A549 (cell line): ENCODE measurements at regions not wholly inside any gene's neighbourhood (a gene's known extent, or its start where the extent isn't known, plus 50 kb on each side); places are given as distances from the start of the nearest gene placed in this dataset.

Experiments used
- ATAC-seq, 2 experiments: fragments of 200-7000 bp in 1 of 2; fragments of >200 bp in 1 of 2; cut with Nextera tagmentation in 1 of 2; cut with Tn5 transposase in 1 of 2; 3 replicates each; pipeline versions ENCODE4 v1.8.0 to v1.9.1; 2018 to 2020; ENCODE audit warnings: mild to moderate bottlenecking in 1 of 2, moderate library complexity in 1 of 2
- CTCF ChIA-PET: fragments of 300-600 bp; sonication (Branson Sonifier 250); formaldehyde crosslinking; extraction: SDS; loops from one replicate; lab custom pipeline; 2021; ENCODE audit warnings: antibody characterized with exemption, inconsistent platforms; lab: Yijun Ruan, JAX
- POLR2A ChIA-PET: fragments of 350-600 bp; formaldehyde crosslinking; extraction: SDS; loops from one replicate; lab custom pipeline; 2021; ENCODE audit warnings: antibody characterized with exemption, inconsistent platforms; lab: Yijun Ruan, JAX
- DNase-seq, 2 experiments: peaks; one replicate each; pipeline versions ENCODE4 v3.0.0 to v3.0.0-alpha.2; 2011 to 2016; ENCODE audit warnings: low read depth in 1 of 2, low spot score in 1 of 2
- FAIRE-seq: peaks from 2 replicates; lab custom pipeline; 2011; peaks lifted over from hg19 to GRCh38; lab: Jason Lieb, UNC
- H3K27ac ChIP-seq, 2 experiments: fragments of >200 bp; sonication (Bioruptor Twin); formaldehyde crosslinking; 3 replicates each; pipeline ENCODE4 v1.5.1; 2016 to 2017
- H3K4me1 ChIP-seq: fragments of >200 bp; sonication (Bioruptor Twin); formaldehyde crosslinking; 3 replicates; pipeline ENCODE4 v1.6.1; 2016
- H3K4me2 ChIP-seq: fragments of >200 bp; sonication (Bioruptor Twin); formaldehyde crosslinking; 3 replicates; pipeline ENCODE4 v1.6.1; 2016
- H3K4me3 ChIP-seq: fragments of >200 bp; sonication (Bioruptor Twin); formaldehyde crosslinking; 3 replicates; pipeline ENCODE4 v1.5.1; 2016
- H3K9me3 ChIP-seq: fragments of >200 bp; sonication (Bioruptor Twin); formaldehyde crosslinking; 3 replicates; pipeline ENCODE4 v1.6.1; 2016
- CBX2 ChIP-seq: fragments of 200-600 bp; sonication (generic); IDR thresholded peaks from 2 replicates; pipeline ENCODE4 v1.6.1; 2016; ENCODE audit warnings: low read depth, mild to moderate bottlenecking, borderline replicate concordance
- CHD2 ChIP-seq: fragments of 150-350 bp; IDR thresholded peaks from 2 replicates; pipeline ENCODE4 v1.6.1; 2014; ENCODE audit warnings: low read length; ENCODE audit not compliant: partially characterized antibody
- EHF ChIP-seq: fragments of 250-450 bp; sonication (Bioruptor Pico); IDR thresholded peaks from 2 replicates; pipeline ENCODE4 v1.5.0; 2020; ENCODE audit warnings: mild to moderate bottlenecking
- ESRRA ChIP-seq: fragments of 150-350 bp; IDR thresholded peaks from 2 replicates; pipeline ENCODE4 v1.6.1; 2014; ENCODE audit warnings: mild to moderate bottlenecking, low read length, borderline replicate concordance
- HEYL ChIP-seq: fragments of 250-450 bp; sonication (Bioruptor Pico); IDR thresholded peaks from 2 replicates; pipeline ENCODE4 v1.8.0; 2021; ENCODE audit warnings: mild to moderate bottlenecking, moderate library complexity
- HOXB13 ChIP-seq: fragments of 250-450 bp; sonication (Bioruptor Pico); IDR thresholded peaks from 2 replicates; pipeline ENCODE4 v1.5.0; 2020; ENCODE audit warnings: low read depth, mild to moderate bottlenecking, moderate library complexity
- HOXB5 ChIP-seq: fragments of 250-450 bp; sonication (Bioruptor Pico); IDR thresholded peaks from 2 replicates; pipeline ENCODE4 v1.5.0; 2020; ENCODE audit warnings: mild to moderate bottlenecking, moderate library complexity
- JUNB ChIP-seq: fragments of >200 bp; sonication (Bioruptor Twin); formaldehyde crosslinking; IDR thresholded peaks from 2 replicates; pipeline ENCODE4 v1.6.1; 2016
- KDM1A ChIP-seq: fragments of 200-600 bp; sonication (generic); IDR thresholded peaks from 2 replicates; pipeline ENCODE4 v1.6.1; 2016; ENCODE audit warnings: low read depth, mild to moderate bottlenecking
- MYC ChIP-seq: IDR thresholded peaks from 2 replicates; pipeline ENCODE4 v1.6.1; 2012; ENCODE audit warnings: mild to moderate bottlenecking, inconsistent platforms, low read length, improper control_type of control experiment, borderline replicate concordance
- NFE2L2 ChIP-seq: fragments of 150-350 bp; conservative IDR thresholded peaks from 2 replicates; pipeline ENCODE4 v1.6.1; 2014; ENCODE audit warnings: low read length
- PHF8 ChIP-seq: fragments of 200-600 bp; sonication (generic); IDR thresholded peaks from 2 replicates; pipeline ENCODE4 v1.6.1; 2016; ENCODE audit warnings: low read depth, mild to moderate bottlenecking, antibody characterized with exemption, moderate library complexity, borderline replicate concordance
- POLR2AphosphoS2 ChIP-seq: conservative IDR thresholded peaks from 2 replicates; pipeline ENCODE4 v1.6.1; 2012; ENCODE audit warnings: low read length, improper control_type of control experiment, inconsistent platforms
- RAD21 ChIP-seq, 2 experiments: fragments of >200 bp in 1 of 2; sonication (Bioruptor Twin) in 1 of 2; formaldehyde crosslinking in 1 of 2; IDR thresholded peaks in 1 of 2; conservative IDR thresholded peaks in 1 of 2; 2 replicates in 1 of 2; 3 replicates in 1 of 2; pipeline ENCODE4 v1.6.1; 2012 to 2018; ENCODE audit warnings: inconsistent platforms in 1 of 2
- RARB ChIP-seq: fragments of 250-450 bp; sonication (Bioruptor Pico); IDR thresholded peaks from 2 replicates; pipeline ENCODE4 v1.8.0; 2021; ENCODE audit warnings: mild to moderate bottlenecking, moderate library complexity
- RFX5 ChIP-seq: fragments of 450-650 bp; IDR thresholded peaks from 2 replicates; pipeline ENCODE4 v1.7.1; 2014; ENCODE audit warnings: antibody characterized with exemption, mild to moderate bottlenecking, moderate library complexity
- RNF2 ChIP-seq: fragments of 200-600 bp; sonication (generic); IDR thresholded peaks from 2 replicates; pipeline ENCODE4 v1.6.1; 2016; ENCODE audit warnings: low read depth, mild to moderate bottlenecking, antibody characterized with exemption, moderate library complexity, borderline replicate concordance
- SMC3 ChIP-seq: fragments of >200 bp; sonication (Bioruptor Twin); formaldehyde crosslinking; IDR thresholded peaks from 3 replicates; pipeline ENCODE4 v1.6.1; 2018; ENCODE audit warnings: inconsistent platforms
- SREBF2 ChIP-seq: fragments of 450-650 bp; IDR thresholded peaks from 2 replicates; pipeline ENCODE4 v1.6.1; 2014; ENCODE audit warnings: mild to moderate bottlenecking, moderate library complexity
- TFCP2L1 ChIP-seq: fragments of 250-450 bp; sonication (Bioruptor Pico); IDR thresholded peaks from 2 replicates; pipeline ENCODE4 v1.5.0; 2021; ENCODE audit warnings: mild to moderate bottlenecking
- ZC3H11A ChIP-seq: fragments of 450-650 bp; IDR thresholded peaks from 2 replicates; pipeline ENCODE4 v1.6.1; 2014; ENCODE audit warnings: antibody characterized with exemption, mild to moderate bottlenecking
- WGBS: methylation state at CpG from one replicate; pipeline ENCODE4 v1.1.6; 2017; ENCODE audit errors: missing lambda C conversion rate; 5-methylcytosine and 5-hydroxymethylcytosine counted together
- TF ChIP-seq, protein P1 (sequence below): fragments of 450-650 bp; IDR thresholded peaks from 2 replicates; pipeline ENCODE4 v1.6.1; 2014; ENCODE audit warnings: antibody characterized with exemption
- TF ChIP-seq, protein P2 (sequence below): fragments of >200 bp; sonication (Bioruptor Twin); formaldehyde crosslinking; IDR thresholded peaks from 3 replicates; pipeline ENCODE4 v1.5.1; 2016
- TF ChIP-seq, protein P3 (sequence below): fragments of 250-450 bp; sonication (Bioruptor Pico); IDR thresholded peaks from 2 replicates; pipeline ENCODE4 v1.5.0; 2021; ENCODE audit warnings: mild to moderate bottlenecking, moderate library complexity, borderline replicate concordance
- TF ChIP-seq, protein P4 (sequence below): IDR thresholded peaks from 2 replicates; pipeline ENCODE4 v1.6.1; 2012
- TF ChIP-seq, protein P5 (sequence below): fragments of 250-450 bp; sonication (Bioruptor Pico); IDR thresholded peaks from 2 replicates; pipeline ENCODE4 v1.5.0; 2020; ENCODE audit warnings: low read depth, mild to moderate bottlenecking, moderate library complexity
- TF ChIP-seq, protein P6 (sequence below): fragments of 150-350 bp; IDR thresholded peaks from 2 replicates; pipeline ENCODE4 v1.6.1; 2014; ENCODE audit warnings: low read depth, mild to moderate bottlenecking, low read length

DNA sequence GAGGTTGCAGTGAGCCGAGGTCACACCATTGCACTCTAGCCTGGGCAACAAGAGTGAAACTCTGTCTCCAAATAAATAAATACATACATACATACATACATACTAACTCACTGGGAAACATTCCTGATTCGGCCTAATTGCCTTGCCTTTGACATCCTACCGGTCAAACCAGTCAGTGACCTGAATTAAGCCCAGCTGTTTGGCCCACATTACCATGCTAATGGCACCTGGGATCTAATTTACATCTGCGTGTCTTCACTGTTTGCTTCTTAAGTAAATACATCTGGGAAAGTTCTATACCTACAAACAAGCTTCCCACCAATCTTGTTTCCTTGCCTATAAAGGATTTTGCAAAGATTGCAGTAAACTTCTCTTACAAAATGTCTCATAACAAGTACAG lies 230.2 kb upstream of the ZC3H15 start:
- no peak overlapping the region for H3K27ac ChIP-seq
- DNase-seq (no peak), FAIRE-seq (no peak), ATAC-seq (no peak)
- no peak overlapping the region for H3K4me3 ChIP-seq
- POLR2A ChIA-PET = no interaction called here
- WGBS = 80% methylated on average over 4 of the region's 4 CpGs
- H3K9me3 ChIP-seq = no peaks in the 10 kb centered on the region
- CTCF ChIA-PET = interaction anchor here (0.8 kb wide), 1 partner anchor 537 kb away, joined by 3 read pairs; no protein-coding TSS in a partner anchor
- H3K4me1 ChIP-seq = no peaks in the 10 kb centered on the region
- no peak overlapping the region for H3K4me2 ChIP-seq
- TF ChIP-seq HOXB13 (CRISPR knock-in tag) (no peak), MYC (no peak), PHF8 (no peak), JUNB (no peak), ESRRA (no peak), HEYL (CRISPR knock-in tag) (no peak), KDM1A (no peak), SREBF2 (no peak), RNF2 (no peak)
- TF ChIP-seq, protein P1, sequence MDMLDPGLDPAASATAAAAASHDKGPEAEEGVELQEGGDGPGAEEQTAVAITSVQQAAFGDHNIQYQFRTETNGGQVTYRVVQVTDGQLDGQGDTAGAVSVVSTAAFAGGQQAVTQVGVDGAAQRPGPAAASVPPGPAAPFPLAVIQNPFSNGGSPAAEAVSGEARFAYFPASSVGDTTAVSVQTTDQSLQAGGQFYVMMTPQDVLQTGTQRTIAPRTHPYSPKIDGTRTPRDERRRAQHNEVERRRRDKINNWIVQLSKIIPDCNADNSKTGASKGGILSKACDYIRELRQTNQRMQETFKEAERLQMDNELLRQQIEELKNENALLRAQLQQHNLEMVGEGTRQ = no peak

DNA sequence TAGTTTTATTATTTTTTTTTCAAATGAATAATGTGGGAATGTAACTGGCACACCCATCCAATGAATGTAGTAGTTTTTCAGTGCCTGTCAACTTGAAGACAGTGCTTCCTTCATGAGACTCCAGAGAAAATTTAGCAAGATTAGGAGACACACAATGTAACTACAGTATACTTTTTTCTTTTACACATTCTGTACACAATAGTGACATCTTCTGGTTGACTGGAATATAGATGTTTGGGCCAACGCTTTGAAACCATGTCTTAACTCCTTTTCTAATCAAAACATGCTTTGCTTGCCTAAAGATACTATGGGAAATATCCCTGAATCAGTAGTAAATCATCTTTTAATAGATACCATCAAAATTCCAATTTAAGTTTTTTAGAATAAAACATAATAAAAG lies 229.5 kb upstream of the ZC3H15 start:
- Histone ChIP-seq H3K4me3 (no peak overlapping the region), H3K4me2 (no peak overlapping the region), H3K9me3 (no peaks in the 10 kb centered on the region), H3K4me1 (no peaks in the 10 kb centered on the region)
- peak; percentile 78 to 85; a peak in 5 of 6 replicates for ATAC-seq
- DNase-seq = peak; percentile 10 to 50
- FAIRE-seq = no peak
- CTCF ChIA-PET = no interaction called here
- POLR2A ChIA-PET = no interaction called here
- 3% methylated on average over 1 of the region's 1 CpG for WGBS
- TF ChIP-seq SMC3 (peak; percentile 66), RAD21 (conservative IDR thresholded peaks at IDR 0.05 in 1 of 2, IDR thresholded peaks at IDR 0.05 in 1 of 2) (peak; percentile 77 to 79), HOXB13 (CRISPR knock-in tag) (no peak)
- TF ChIP-seq, protein P2, sequence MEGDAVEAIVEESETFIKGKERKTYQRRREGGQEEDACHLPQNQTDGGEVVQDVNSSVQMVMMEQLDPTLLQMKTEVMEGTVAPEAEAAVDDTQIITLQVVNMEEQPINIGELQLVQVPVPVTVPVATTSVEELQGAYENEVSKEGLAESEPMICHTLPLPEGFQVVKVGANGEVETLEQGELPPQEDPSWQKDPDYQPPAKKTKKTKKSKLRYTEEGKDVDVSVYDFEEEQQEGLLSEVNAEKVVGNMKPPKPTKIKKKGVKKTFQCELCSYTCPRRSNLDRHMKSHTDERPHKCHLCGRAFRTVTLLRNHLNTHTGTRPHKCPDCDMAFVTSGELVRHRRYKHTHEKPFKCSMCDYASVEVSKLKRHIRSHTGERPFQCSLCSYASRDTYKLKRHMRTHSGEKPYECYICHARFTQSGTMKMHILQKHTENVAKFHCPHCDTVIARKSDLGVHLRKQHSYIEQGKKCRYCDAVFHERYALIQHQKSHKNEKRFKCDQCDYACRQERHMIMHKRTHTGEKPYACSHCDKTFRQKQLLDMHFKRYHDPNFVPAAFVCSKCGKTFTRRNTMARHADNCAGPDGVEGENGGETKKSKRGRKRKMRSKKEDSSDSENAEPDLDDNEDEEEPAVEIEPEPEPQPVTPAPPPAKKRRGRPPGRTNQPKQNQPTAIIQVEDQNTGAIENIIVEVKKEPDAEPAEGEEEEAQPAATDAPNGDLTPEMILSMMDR = peak; percentile 70
- TF ChIP-seq, all 56 proteins: peak for 3
- no peak overlapping the region for H3K27ac ChIP-seq

DNA sequence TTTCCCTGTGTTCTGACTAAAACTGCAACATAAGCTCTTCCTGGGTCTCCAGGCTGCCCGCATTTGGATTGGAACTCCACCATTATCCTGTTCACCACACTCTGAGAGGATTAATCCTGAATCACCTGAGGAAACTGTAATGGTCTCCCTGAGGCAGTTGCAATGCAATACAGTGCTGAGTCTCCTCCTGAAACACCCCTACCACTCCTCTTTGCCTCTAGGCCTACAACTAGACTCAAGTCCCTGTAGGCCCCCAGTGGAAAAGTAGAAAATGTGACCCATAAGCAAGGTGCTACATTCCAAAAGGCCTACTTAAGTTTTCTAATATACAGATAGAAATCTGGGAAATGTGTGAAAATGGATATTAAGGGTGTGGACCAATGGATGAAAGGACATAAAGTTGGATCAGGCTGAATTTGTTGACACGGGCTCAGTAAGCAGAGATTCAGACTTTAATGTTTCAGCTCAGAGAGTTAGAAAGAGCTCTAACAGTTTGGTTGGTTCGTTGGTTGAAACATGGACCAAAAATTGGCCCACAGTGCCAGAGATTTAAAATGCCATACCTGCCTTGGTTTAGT lies 222.3 kb upstream of the ZC3H15 start:
- FAIRE-seq (no peak), DNase-seq (no peak), ATAC-seq (no peak)
- WGBS = 39% methylated on average over 3 of the region's 3 CpGs
- Histone ChIP-seq H3K27ac (no peak overlapping the region), H3K4me1 (no peaks in the 10 kb centered on the region), H3K4me3 (no peak overlapping the region), H3K4me2 (no peak overlapping the region), H3K9me3 (0 out of 3 replicates have a peak, but pooled peaks cover 3% of the 10 kb centered on the region)
- CTCF ChIA-PET = interaction anchor here (1.5 kb wide), 1 partner anchor 197 kb away, joined by 3 read pairs; no protein-coding TSS in a partner anchor
- POLR2A ChIA-PET = no interaction called here
- TF ChIP-seq POLR2AphosphoS2 = no peak
- no peak for TF ChIP-seq NFE2L2
- no peak for TF ChIP-seq RFX5
- no peak for TF ChIP-seq CHD2
- no peak for TF ChIP-seq CBX2
- no peak for TF ChIP-seq TFCP2L1 (CRISPR knock-in tag)
- TF ChIP-seq, protein P3, sequence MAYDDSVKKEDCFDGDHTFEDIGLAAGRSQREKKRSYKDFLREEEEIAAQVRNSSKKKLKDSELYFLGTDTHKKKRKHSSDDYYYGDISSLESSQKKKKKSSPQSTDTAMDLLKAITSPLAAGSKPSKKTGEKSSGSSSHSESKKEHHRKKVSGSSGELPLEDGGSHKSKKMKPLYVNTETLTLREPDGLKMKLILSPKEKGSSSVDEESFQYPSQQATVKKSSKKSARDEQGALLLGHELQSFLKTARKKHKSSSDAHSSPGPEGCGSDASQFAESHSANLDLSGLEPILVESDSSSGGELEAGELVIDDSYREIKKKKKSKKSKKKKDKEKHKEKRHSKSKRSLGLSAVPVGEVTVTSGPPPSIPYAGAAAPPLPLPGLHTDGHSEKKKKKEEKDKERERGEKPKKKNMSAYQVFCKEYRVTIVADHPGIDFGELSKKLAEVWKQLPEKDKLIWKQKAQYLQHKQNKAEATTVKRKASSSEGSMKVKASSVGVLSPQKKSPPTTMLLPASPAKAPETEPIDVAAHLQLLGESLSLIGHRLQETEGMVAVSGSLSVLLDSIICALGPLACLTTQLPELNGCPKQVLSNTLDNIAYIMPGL (CRISPR knock-in tag) = no peak
- TF ChIP-seq, protein P4, sequence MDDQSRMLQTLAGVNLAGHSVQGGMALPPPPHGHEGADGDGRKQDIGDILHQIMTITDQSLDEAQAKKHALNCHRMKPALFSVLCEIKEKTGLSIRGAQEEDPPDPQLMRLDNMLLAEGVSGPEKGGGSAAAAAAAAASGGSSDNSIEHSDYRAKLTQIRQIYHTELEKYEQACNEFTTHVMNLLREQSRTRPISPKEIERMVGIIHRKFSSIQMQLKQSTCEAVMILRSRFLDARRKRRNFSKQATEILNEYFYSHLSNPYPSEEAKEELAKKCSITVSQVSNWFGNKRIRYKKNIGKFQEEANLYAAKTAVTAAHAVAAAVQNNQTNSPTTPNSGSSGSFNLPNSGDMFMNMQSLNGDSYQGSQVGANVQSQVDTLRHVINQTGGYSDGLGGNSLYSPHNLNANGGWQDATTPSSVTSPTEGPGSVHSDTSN = no peak
- TF ChIP-seq, protein P5, sequence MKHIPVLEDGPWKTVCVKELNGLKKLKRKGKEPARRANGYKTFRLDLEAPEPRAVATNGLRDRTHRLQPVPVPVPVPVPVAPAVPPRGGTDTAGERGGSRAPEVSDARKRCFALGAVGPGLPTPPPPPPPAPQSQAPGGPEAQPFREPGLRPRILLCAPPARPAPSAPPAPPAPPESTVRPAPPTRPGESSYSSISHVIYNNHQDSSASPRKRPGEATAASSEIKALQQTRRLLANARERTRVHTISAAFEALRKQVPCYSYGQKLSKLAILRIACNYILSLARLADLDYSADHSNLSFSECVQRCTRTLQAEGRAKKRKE (CRISPR knock-in tag) = no peak
- TF ChIP-seq, protein P6, sequence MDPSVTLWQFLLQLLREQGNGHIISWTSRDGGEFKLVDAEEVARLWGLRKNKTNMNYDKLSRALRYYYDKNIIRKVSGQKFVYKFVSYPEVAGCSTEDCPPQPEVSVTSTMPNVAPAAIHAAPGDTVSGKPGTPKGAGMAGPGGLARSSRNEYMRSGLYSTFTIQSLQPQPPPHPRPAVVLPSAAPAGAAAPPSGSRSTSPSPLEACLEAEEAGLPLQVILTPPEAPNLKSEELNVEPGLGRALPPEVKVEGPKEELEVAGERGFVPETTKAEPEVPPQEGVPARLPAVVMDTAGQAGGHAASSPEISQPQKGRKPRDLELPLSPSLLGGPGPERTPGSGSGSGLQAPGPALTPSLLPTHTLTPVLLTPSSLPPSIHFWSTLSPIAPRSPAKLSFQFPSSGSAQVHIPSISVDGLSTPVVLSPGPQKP = no peak
- no peak for TF ChIP-seq EHF (CRISPR knock-in tag)
- no peak for TF ChIP-seq ZC3H11A
- TF ChIP-seq HOXB5 = no peak
- TF ChIP-seq RARB (CRISPR knock-in tag) = no peak
